GM06990 (cell line): ENCODE measurements at regions not wholly inside any gene's neighbourhood (a gene's known extent, or its start where the extent isn't known, plus 50 kb on each side); places are given as distances from the start of the nearest gene placed in this dataset.
"Not testable (repeated sequence)": the region's sequence is repeated elsewhere in the genome, so short reads cannot be mapped to it uniquely, and the experiment has no call there.

Experiments used
- DNase-seq: peaks from one replicate; pipeline ENCODE4 v3.0.0-alpha.2; 2011; ENCODE audit not compliant: insufficient read length; ENCODE audit errors: extremely low read depth
- H3K27me3 ChIP-seq: replicated peaks from 2 replicates; pipeline ENCODE4 v1.6.0; 2011; ENCODE audit warnings: low read length; ENCODE audit not compliant: control insufficient read depth, insufficient read depth
- H3K36me3 ChIP-seq: 2 replicates; pipeline ENCODE4 v1.5.1; 2011; ENCODE audit warnings: low read length; ENCODE audit not compliant: control insufficient read depth, insufficient read depth
- H3K4me3 ChIP-seq: replicated peaks from 2 replicates; pipeline ENCODE4 v1.5.1; 2011; ENCODE audit warnings: low read depth, mild to moderate bottlenecking, control low read depth, low read length
- CTCF ChIP-seq: IDR thresholded peaks from 2 replicates; pipeline ENCODE4 v1.5.1; 2011; ENCODE audit warnings: low read length, control low read depth, mild to moderate bottlenecking, inconsistent platforms; ENCODE audit not compliant: insufficient read depth, poor library complexity, severe bottlenecking

- no peak for DNase-seq
- no peak overlapping the region for H3K4me3 ChIP-seq
- TF ChIP-seq CTCF = no peak
- no peaks in the 10 kb centered on the region for H3K27me3 ChIP-seq
- no peaks in the 10 kb centered on the region for H3K36me3 ChIP-seq
Observed at GRCh38 chr21:35559128-35559828, 501.0 kb downstream of the SETD4 start.

- Histone ChIP-seq H3K4me3 (no peak overlapping the region), H3K36me3 (no peaks in the 10 kb centered on the region), H3K27me3 (no peaks in the 10 kb centered on the region)
- no peak for DNase-seq
- TF ChIP-seq CTCF = no peak
Observed at GRCh38 chr21:35556536-35556935, 503.8 kb downstream of the SETD4 start.

GRCh38 chr21:35552483-35552882, 503.4 kb upstream of the RUNX1 start:
- H3K4me3 ChIP-seq, H3K27me3 ChIP-seq, H3K36me3 ChIP-seq, DNase-seq: not testable (repeated sequence)

- Histone ChIP-seq H3K27me3 (no peaks in the 10 kb centered on the region; the same call in 1 of the 2 replicates), H3K4me3 (no peak overlapping the region), H3K36me3 (no peaks in the 10 kb centered on the region)
- no peak for TF ChIP-seq CTCF
- no peak for DNase-seq
Observed at GRCh38 chr21:35548904-35549615, 500.0 kb upstream of the RUNX1 start.

- no peak for DNase-seq
- no peaks in the 10 kb centered on the region; the same call in 1 of the 2 replicates for H3K27me3 ChIP-seq
- no peaks in the 10 kb centered on the region for H3K36me3 ChIP-seq
- no peak overlapping the region for H3K4me3 ChIP-seq
- TF ChIP-seq CTCF = no peak
Observed at GRCh38 chr21:35547946-35548774, 499.1 kb upstream of the RUNX1 start.

- Histone ChIP-seq H3K4me3 (no peak overlapping the region), H3K36me3 (no peaks in the 10 kb centered on the region), H3K27me3 (no peaks in the 10 kb centered on the region)
- no peak for DNase-seq
- TF ChIP-seq CTCF = no peak
Observed at GRCh38 chr21:35543746-35544145, 494.6 kb upstream of the RUNX1 start.
